ENCODE measurements at regions not wholly inside any gene's neighbourhood (a gene's known extent, or its start where the extent isn't known, plus 50 kb on each side); places are given as distances from the start of the nearest gene placed in this dataset.

GRCh38 chr9:107138261-107138992 lies 144.7 kb upstream of the RAD23B start:
- no peaks in the 10 kb centered on the region for H3K4me1 ChIP-seq (ENCODE audit: control insufficient read depth, insufficient read depth, low read length, poor library complexity, severe bottlenecking)
- no peak overlapping the region for H3K4me3 ChIP-seq (ENCODE audit: insufficient read depth, low read depth, low read length, poor library complexity, severe bottlenecking)
- DNase-seq = no peak
- no peaks in the 10 kb centered on the region for H3K27me3 ChIP-seq (replicated peaks; ENCODE audit: control insufficient read depth, insufficient read depth, low read length, poor library complexity, severe bottlenecking)
- H3K9me3 ChIP-seq (ENCODE audit: control insufficient read depth, low read length) = no peaks in the 10 kb centered on the region
- H3K36me3 ChIP-seq (ENCODE audit: control insufficient read depth, insufficient read depth, low read length) = no peaks in the 10 kb centered on the region
- H3K27ac ChIP-seq (ENCODE audit: insufficient read depth, low read length, poor library complexity, severe bottlenecking) = no peak overlapping the region

DNA sequence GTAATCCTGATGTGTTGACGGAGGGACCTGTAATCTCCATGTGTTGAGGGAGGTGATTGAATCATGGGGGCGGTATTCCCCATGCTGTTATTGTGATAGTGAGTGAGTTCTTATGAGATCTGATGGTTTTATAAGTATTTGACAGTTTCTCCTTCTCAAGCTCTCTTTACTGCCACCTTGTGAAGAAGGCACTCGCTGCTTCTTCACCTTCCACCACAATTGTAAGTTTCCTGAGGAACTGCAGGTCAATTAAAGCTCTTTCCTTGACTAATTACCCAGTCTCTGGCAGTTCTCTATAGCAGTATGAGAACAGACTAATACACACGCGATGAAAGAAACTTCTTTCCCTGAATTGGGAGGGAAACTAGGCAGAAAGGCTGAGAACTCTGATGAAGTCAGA lies 141.1 kb upstream of the RAD23B start:
- H3K4me1 ChIP-seq (ENCODE audit: control insufficient read depth, insufficient read depth, low read length, poor library complexity, severe bottlenecking) = no peaks in the 10 kb centered on the region
- H3K9me3 ChIP-seq (ENCODE audit: control insufficient read depth, low read length) = no peaks in the 10 kb centered on the region
- H3K27ac ChIP-seq (ENCODE audit: insufficient read depth, low read length, poor library complexity, severe bottlenecking) = no peak overlapping the region
- H3K4me3 ChIP-seq (ENCODE audit: insufficient read depth, low read depth, low read length, poor library complexity, severe bottlenecking) = no peak overlapping the region
- H3K36me3 ChIP-seq (ENCODE audit: control insufficient read depth, insufficient read depth, low read length) = no peaks in the 10 kb centered on the region
- no peaks in the 10 kb centered on the region for H3K27me3 ChIP-seq (replicated peaks; ENCODE audit: control insufficient read depth, insufficient read depth, low read length, poor library complexity, severe bottlenecking)
- no peak for DNase-seq

DNA sequence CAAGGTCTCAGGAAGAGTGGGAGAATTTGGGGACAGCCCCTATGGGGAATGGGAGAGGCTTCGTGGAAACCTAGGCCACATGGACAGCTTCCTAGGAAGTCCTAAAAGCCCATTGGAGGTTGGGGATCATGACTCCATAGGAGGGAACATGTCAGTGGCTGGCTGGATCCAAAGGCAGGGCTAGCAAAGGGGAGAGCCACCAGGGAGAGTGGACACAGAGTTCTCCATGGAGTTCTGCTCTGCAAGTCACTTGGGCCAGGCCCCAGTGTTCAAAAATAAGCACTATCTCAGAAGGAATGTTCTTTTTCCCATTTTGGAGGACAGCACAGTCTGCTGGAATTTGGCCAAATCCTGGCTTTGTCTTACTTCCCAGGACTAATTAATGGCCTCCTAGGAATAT lies 140.6 kb upstream of the RAD23B start:
- H3K27me3 ChIP-seq (replicated peaks; ENCODE audit: control insufficient read depth, insufficient read depth, low read length, poor library complexity, severe bottlenecking) = no peaks in the 10 kb centered on the region
- no peaks in the 10 kb centered on the region for H3K36me3 ChIP-seq (ENCODE audit: control insufficient read depth, insufficient read depth, low read length)
- H3K4me1 ChIP-seq (ENCODE audit: control insufficient read depth, insufficient read depth, low read length, poor library complexity, severe bottlenecking) = no peaks in the 10 kb centered on the region
- no peak overlapping the region for H3K27ac ChIP-seq (ENCODE audit: insufficient read depth, low read length, poor library complexity, severe bottlenecking)
- DNase-seq = no peak
- no peaks in the 10 kb centered on the region for H3K9me3 ChIP-seq (ENCODE audit: control insufficient read depth, low read length)
- H3K4me3 ChIP-seq (ENCODE audit: insufficient read depth, low read depth, low read length, poor library complexity, severe bottlenecking) = no peak overlapping the region

DNA sequence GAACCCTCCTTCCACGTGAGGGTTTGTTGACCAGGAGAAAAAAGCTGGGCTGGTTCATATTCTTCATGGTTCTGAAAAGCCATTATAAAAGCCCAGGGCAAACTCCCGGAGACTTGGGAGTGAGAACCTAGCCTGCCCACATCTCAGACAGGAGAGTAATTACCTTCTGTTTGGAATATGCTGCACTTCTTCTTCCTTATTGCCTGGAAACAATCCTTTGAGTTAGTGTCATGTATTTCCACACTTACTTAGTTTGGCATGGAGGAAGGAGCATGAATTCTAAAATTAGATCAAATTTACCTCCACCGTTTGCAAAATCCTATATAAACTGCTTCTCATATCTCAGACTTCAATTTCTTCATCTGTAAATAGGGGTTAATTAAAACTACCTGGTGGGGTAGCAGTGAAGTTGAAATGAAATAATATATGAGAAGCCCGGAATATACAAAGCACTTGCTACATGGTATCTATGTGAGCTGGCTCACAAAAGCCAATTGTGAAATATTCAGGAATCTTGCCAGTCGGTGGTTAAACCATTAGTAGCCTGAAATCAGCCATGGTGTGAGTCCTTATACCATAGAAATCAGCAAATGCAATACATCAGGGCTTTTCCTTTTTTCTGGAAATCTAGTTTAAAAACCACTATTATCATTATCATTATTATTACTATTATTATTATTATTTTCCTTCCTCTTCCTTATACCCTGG lies 140.0 kb upstream of the RAD23B start:
- H3K27ac ChIP-seq (ENCODE audit: insufficient read depth, low read length, poor library complexity, severe bottlenecking) = no peak overlapping the region
- H3K4me3 ChIP-seq (ENCODE audit: insufficient read depth, low read depth, low read length, poor library complexity, severe bottlenecking) = no peak overlapping the region
- H3K9me3 ChIP-seq (ENCODE audit: control insufficient read depth, low read length) = no peaks in the 10 kb centered on the region
- no peaks in the 10 kb centered on the region for H3K36me3 ChIP-seq (ENCODE audit: control insufficient read depth, insufficient read depth, low read length)
- DNase-seq = no peak
- H3K27me3 ChIP-seq (replicated peaks; ENCODE audit: control insufficient read depth, insufficient read depth, low read length, poor library complexity, severe bottlenecking) = no peaks in the 10 kb centered on the region
- H3K4me1 ChIP-seq (ENCODE audit: control insufficient read depth, insufficient read depth, low read length, poor library complexity, severe bottlenecking) = no peaks in the 10 kb centered on the region

- Histone ChIP-seq H3K36me3 (ENCODE audit: control insufficient read depth, insufficient read depth, low read length) (no peaks in the 10 kb centered on the region), H3K4me1 (ENCODE audit: control insufficient read depth, insufficient read depth, low read length, poor library complexity, severe bottlenecking) (no peaks in the 10 kb centered on the region), H3K9me3 (ENCODE audit: control insufficient read depth, low read length) (no peaks in the 10 kb centered on the region), H3K27me3 (replicated peaks; ENCODE audit: control insufficient read depth, insufficient read depth, low read length, poor library complexity, severe bottlenecking) (no peaks in the 10 kb centered on the region), H3K27ac (ENCODE audit: insufficient read depth, low read length, poor library complexity, severe bottlenecking) (no peak overlapping the region), H3K4me3 (ENCODE audit: insufficient read depth, low read depth, low read length, poor library complexity, severe bottlenecking) (no peak overlapping the region)
- no peak for DNase-seq
Measured at GRCh38 chr9:107144475-107144874, 138.6 kb upstream of the RAD23B start.

DNA sequence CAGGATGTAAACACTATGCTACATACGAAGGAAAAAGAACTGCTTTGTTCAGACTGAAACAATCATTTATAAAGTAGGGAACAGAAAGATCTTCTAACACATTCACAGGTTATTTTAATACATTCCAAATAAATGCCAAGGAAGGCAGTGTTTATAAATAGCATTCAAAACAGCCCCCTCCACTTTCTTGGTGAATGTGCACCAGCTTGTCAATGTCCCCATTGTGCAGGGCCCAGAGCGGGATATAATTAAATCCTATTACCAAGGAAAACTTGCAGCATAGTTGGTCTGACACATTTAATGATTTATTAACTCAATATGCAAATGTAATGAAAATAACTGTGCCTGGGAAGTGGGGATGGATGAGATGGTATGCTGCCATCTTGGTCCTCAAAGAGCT lies 135.9 kb upstream of the RAD23B start:
- Histone ChIP-seq H3K9me3 (ENCODE audit: control insufficient read depth, low read length) (no peaks in the 10 kb centered on the region), H3K4me3 (ENCODE audit: insufficient read depth, low read depth, low read length, poor library complexity, severe bottlenecking) (no peak overlapping the region), H3K27me3 (replicated peaks; ENCODE audit: control insufficient read depth, insufficient read depth, low read length, poor library complexity, severe bottlenecking) (no peaks in the 10 kb centered on the region), H3K27ac (ENCODE audit: insufficient read depth, low read length, poor library complexity, severe bottlenecking) (no peak overlapping the region), H3K4me1 (ENCODE audit: control insufficient read depth, insufficient read depth, low read length, poor library complexity, severe bottlenecking) (no peaks in the 10 kb centered on the region), H3K36me3 (ENCODE audit: control insufficient read depth, insufficient read depth, low read length) (no peaks in the 10 kb centered on the region)
- no peak for DNase-seq

DNA sequence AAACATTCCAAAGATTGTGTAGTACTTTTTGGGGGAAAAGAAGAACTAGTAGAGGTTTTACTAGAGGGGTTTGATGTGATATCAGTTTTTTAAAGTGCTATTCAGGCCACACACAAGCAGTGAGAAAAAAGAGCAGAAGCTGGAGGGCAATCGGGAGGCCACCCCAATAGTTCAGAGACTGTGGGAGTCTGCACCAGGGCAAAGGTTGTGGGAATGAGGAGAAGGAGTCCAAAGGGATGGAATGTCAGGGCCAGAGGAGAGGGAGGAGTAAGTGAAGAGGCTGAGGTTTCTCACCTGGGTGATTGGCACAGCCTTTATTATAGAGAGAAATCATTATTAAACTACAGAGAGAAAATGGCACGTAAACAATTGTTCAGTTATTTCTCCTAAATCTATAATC lies 134.9 kb upstream of the RAD23B start:
- no peak overlapping the region for H3K27ac ChIP-seq (ENCODE audit: insufficient read depth, low read length, poor library complexity, severe bottlenecking)
- H3K36me3 ChIP-seq (ENCODE audit: control insufficient read depth, insufficient read depth, low read length) = no peaks in the 10 kb centered on the region
- H3K4me1 ChIP-seq (ENCODE audit: control insufficient read depth, insufficient read depth, low read length, poor library complexity, severe bottlenecking) = no peaks in the 10 kb centered on the region
- H3K4me3 ChIP-seq (ENCODE audit: insufficient read depth, low read depth, low read length, poor library complexity, severe bottlenecking) = no peak overlapping the region
- no peak for DNase-seq
- H3K27me3 ChIP-seq (replicated peaks; ENCODE audit: control insufficient read depth, insufficient read depth, low read length, poor library complexity, severe bottlenecking) = no peaks in the 10 kb centered on the region
- H3K9me3 ChIP-seq (ENCODE audit: control insufficient read depth, low read length) = no peaks in the 10 kb centered on the region

GRCh38 chr9:107149756-107150155 lies 133.3 kb upstream of the RAD23B start:
- no peaks in the 10 kb centered on the region for H3K4me1 ChIP-seq (ENCODE audit: control insufficient read depth, insufficient read depth, low read length, poor library complexity, severe bottlenecking)
- H3K27ac ChIP-seq (ENCODE audit: insufficient read depth, low read length, poor library complexity, severe bottlenecking) = no peak overlapping the region
- H3K4me3 ChIP-seq (ENCODE audit: insufficient read depth, low read depth, low read length, poor library complexity, severe bottlenecking) = no peak overlapping the region
- no peak for DNase-seq
- no peaks in the 10 kb centered on the region for H3K9me3 ChIP-seq (ENCODE audit: control insufficient read depth, low read length)
- H3K27me3 ChIP-seq (replicated peaks; ENCODE audit: control insufficient read depth, insufficient read depth, low read length, poor library complexity, severe bottlenecking) = no peaks in the 10 kb centered on the region
- no peaks in the 10 kb centered on the region for H3K36me3 ChIP-seq (ENCODE audit: control insufficient read depth, insufficient read depth, low read length)

DNA sequence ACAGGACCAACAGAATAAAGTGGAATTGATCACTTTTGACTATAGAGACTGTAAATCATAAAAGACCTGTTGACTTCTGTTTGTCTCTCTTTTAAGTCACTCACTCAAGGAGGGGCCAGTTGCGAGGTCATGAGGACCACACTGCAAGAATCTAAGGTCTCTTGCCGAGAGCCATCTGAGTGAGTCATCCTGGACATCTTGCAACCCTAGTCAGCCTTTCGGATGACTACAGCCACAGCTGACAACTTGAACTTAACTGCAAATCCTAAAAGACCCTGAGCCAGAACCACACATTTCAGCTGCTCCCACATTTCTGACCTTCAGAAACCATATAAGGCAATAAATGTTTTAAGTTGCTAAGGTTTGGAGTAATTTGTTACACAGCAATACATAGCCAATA lies 129.7 kb upstream of the RAD23B start:
- Histone ChIP-seq H3K27me3 (replicated peaks; ENCODE audit: control insufficient read depth, insufficient read depth, low read length, poor library complexity, severe bottlenecking) (no peaks in the 10 kb centered on the region), H3K27ac (ENCODE audit: insufficient read depth, low read length, poor library complexity, severe bottlenecking) (no peak overlapping the region), H3K9me3 (ENCODE audit: control insufficient read depth, low read length) (no peaks in the 10 kb centered on the region), H3K36me3 (ENCODE audit: control insufficient read depth, insufficient read depth, low read length) (no peaks in the 10 kb centered on the region), H3K4me3 (ENCODE audit: insufficient read depth, low read depth, low read length, poor library complexity, severe bottlenecking) (no peak overlapping the region), H3K4me1 (ENCODE audit: control insufficient read depth, insufficient read depth, low read length, poor library complexity, severe bottlenecking) (no peaks in the 10 kb centered on the region)
- DNase-seq = no peak

GRCh38 chr9:107154291-107154690 lies 128.8 kb upstream of the RAD23B start:
- Histone ChIP-seq H3K27ac (ENCODE audit: insufficient read depth, low read length, poor library complexity, severe bottlenecking) (no peak overlapping the region), H3K4me1 (ENCODE audit: control insufficient read depth, insufficient read depth, low read length, poor library complexity, severe bottlenecking) (no peaks in the 10 kb centered on the region), H3K36me3 (ENCODE audit: control insufficient read depth, insufficient read depth, low read length) (no peaks in the 10 kb centered on the region), H3K9me3 (ENCODE audit: control insufficient read depth, low read length) (no peaks in the 10 kb centered on the region), H3K27me3 (replicated peaks; ENCODE audit: control insufficient read depth, insufficient read depth, low read length, poor library complexity, severe bottlenecking) (no peaks in the 10 kb centered on the region), H3K4me3 (ENCODE audit: insufficient read depth, low read depth, low read length, poor library complexity, severe bottlenecking) (no peak overlapping the region)
- DNase-seq = no peak

Data from effector memory CD4-positive, alpha-beta T cell (primary cell).